ENCODE measurements at regions not wholly inside any gene's neighbourhood (a gene's known extent, or its start where the extent isn't known, plus 50 kb on each side); places are given as distances from the start of the nearest gene placed in this dataset.

- no peak for TF ChIP-seq CTCF (IDR thresholded peaks at IDR 0.05)
- no peak for TF ChIP-seq POLR2A (IDR thresholded peaks at IDR 0.05)
- no peak for TF ChIP-seq EP300 (IDR thresholded peaks at IDR 0.05)
These were observed 1026.9 kb downstream of the LRFN5 start for GRCh38 chr14:42633504-42634095.
